Activated T-cell treated with anti-CD3 and anti-CD28 coated beads, Interleukin-2, amount 50 U/mL, for 1 hour (primary cell): ENCODE measurements at regions not wholly inside any gene's neighbourhood (a gene's known extent, or its start where the extent isn't known, plus 50 kb on each side); places are given as distances from the start of the nearest gene placed in this dataset.

ENCODE experiments used
- DNase-seq: peaks from one replicate; pipeline ENCODE4 v3.0.0-alpha.2; 2020

DNA sequence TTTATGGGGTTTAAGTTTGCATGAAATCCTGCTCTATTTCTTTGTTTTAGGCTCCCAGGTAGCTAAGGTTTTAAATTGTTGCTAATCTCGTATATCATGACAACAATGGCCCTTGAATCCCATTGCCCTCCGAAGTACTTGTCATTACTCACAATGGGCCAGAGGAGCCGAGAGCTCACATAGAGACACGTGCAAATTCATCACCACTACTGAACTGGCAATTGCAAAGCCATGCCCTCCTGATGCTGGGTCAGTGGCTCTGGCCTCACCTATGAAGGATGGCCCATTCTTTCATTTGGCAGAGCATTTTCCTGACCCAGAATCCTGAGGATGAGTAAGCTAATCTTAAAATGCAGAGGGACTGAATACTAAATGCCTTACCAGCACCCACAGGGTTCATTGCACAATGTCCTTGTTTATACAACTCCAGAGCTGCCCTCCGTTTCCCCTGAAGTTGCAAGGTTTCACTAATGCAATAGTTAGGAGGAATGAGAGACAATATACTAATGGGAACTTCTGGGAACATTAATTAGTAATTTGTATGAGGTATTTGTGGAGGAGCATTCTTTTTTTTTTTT lies 71.6 kb upstream of the GAREM1 start:
- DNase-seq = no peak

DNA sequence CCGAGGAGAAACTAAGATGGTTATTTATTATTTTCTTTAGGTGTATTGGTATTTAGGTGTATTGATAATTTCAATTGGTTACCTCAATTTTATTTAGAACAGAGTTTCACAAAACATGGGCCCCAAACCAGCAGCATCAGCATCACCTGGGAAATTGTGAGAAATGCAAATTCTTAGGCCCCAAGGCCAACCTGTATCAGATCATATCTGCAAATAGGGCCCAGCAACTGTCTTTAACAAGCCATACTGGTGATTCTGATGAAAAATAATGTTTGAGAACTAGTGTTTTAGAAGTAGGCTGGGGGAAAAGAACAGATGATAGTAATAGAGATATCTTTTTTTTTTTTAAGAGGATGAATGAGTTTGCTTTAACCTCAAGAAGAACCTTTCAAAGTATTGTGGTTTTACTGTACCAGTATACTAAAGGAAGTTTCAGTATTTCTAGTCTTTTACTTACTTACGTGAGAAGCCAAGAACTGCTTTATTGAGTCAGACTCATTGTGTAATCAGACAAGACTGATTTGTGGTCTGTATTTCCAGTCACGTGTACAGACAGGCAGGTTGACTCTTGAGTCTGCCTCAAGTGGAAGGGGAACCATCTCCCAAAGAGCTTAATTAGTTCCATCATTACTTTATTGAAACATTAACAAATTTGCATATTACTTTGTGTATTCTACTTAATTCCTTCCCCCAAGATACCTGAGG lies 60.4 kb upstream of the GAREM1 start:
- DNase-seq = no peak

DNA sequence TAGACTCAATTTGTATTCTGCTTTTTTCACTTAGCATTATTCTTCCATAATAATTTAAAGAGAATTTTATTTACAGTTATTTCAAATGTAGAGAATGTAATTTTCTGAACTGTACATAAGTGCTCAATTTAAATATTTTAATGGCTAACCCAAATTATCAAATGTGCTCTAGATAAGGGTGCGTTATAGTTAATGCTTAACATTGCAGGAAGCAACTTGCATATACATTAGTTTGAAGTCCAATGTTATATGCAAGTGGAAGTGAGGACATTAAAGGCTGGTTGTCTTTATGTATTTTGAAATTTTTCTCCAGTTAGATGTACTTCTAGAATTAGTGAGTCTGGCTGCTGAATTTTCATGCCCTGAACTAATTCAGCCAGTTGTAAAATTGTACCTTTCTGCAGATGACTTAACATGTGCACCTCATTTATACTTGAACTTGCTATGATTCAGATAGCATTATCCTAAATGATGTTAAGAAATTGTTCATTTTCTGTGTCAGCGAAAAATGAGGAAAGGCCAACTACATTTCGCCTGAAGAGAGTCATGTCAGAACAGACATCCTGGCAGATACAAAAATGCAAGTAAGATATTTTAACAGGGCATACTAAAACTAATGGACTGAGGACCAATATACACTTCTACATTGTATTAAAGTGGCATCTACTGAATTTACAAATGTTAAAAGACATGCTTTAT lies 59.2 kb upstream of the GAREM1 start:
- no peak for DNase-seq

DNA sequence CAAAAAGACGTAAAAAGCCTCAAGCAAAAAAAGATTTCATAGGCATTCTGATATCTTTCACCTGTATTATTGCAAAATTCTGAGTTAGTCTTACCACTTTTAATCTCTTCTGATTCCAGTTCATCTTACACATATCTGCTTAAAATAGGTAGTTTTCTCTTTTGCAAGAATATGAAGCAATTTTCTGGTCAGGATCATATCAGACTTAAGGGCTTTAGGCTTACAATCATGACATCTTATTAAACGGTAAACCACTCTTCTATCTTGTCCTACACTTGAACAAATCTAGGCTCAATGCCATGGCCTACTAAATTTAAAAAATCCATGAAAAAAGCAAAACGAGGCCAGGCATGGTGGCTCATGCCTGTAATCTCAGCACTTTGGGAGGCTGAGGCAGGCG lies 50.1 kb upstream of the GAREM1 start:
- DNase-seq = no peak
